ENCODE measurements at regions not wholly inside any gene's neighbourhood (a gene's known extent, or its start where the extent isn't known, plus 50 kb on each side); places are given as distances from the start of the nearest gene placed in this dataset.

- Histone ChIP-seq H3K4me1 (ENCODE audit: control insufficient read depth in 4 of 4, insufficient read depth in 4 of 4, low read length in 3 of 4) (no peaks in the 10 kb centered on the region), H3K27ac (ENCODE audit: low read depth in 1 of 2, low read length in 2 of 2) (no peak overlapping the region), H3K9me3 (ENCODE audit: control insufficient read depth in 4 of 4, low read length in 3 of 4) (no peaks in the 10 kb centered on the region), H3K4me3 (ENCODE audit: low read depth in 1 of 3, low read length in 3 of 3) (no peak overlapping the region), H3K27me3 (ENCODE audit: control insufficient read depth in 4 of 4, insufficient read depth in 4 of 4, low read length in 3 of 4) (no peaks in the 10 kb centered on the region), H3K9ac (ENCODE audit: low read depth in 1 of 2, low read length in 2 of 2) (no peak overlapping the region), H3K36me3 (ENCODE audit: control insufficient read depth in 4 of 4, insufficient read depth in 3 of 4, low read depth in 1 of 4, low read length in 3 of 4) (no peaks in the 10 kb centered on the region)
- DNase-seq (ENCODE audit: low spot score): no peak
- TF ChIP-seq HNF4G (IDR thresholded peaks at IDR 0.05) (no peak), MAX (IDR thresholded peaks at IDR 0.05) (no peak), ZBTB33 (IDR thresholded peaks at IDR 0.05) (no peak), GABPA (IDR thresholded peaks at IDR 0.05 in 1 of 2, conservative IDR thresholded peaks at IDR 0.05 in 1 of 2) (no peak), CTCF (IDR thresholded peaks at IDR 0.05; ENCODE audit: low read depth, low read length, missing input control) (no peak), ATF3 (IDR thresholded peaks at IDR 0.05) (no peak), RXRA (IDR thresholded peaks at IDR 0.05) (no peak), HNF4A (conservative IDR thresholded peaks at IDR 0.05) (no peak), FOXA2 (IDR thresholded peaks at IDR 0.05) (no peak), RAD21 (IDR thresholded peaks at IDR 0.05) (no peak), FOXA1 (IDR thresholded peaks at IDR 0.05) (no peak), YY1 (IDR thresholded peaks at IDR 0.05) (no peak), NR2F2 (IDR thresholded peaks at IDR 0.05) (no peak), JUND (IDR thresholded peaks at IDR 0.05) (no peak), EGR1 (IDR thresholded peaks at IDR 0.05; ENCODE audit: low read depth in 2 of 2) (no peak), REST (IDR thresholded peaks at IDR 0.05) (no peak)
Observed at GRCh38 chr5:135216471-135217343, 182.3 kb downstream of the MACROH2A1 start.

Data from liver (tissue), 7 donors.